GM10266 (cell line): ENCODE measurements at regions not wholly inside any gene's neighbourhood (a gene's known extent, or its start where the extent isn't known, plus 50 kb on each side); places are given as distances from the start of the nearest gene placed in this dataset.

ENCODE experiments used
- DNase-seq: peaks from one replicate; pipeline ENCODE4 v3.0.0; 2012; ENCODE audit errors: extremely low spot score
- CTCF ChIP-seq: IDR thresholded peaks from 2 replicates; pipeline ENCODE4 v1.5.1; 2012; ENCODE audit warnings: mild to moderate bottlenecking, low read depth; ENCODE audit not compliant: control insufficient read depth, insufficient read depth; ENCODE audit errors: missing control alignments

- TF ChIP-seq CTCF, result no peak
- no peak for DNase-seq
Measured at GRCh38 chr1:191579019-191579418, 579.2 kb upstream of the RGS18 start.

- no peak for TF ChIP-seq CTCF
- no peak for DNase-seq
Measured at GRCh38 chr1:191582169-191582568, 576.1 kb upstream of the RGS18 start.

GRCh38 chr1:191585095-191585494, 573.2 kb upstream of the RGS18 start:
- no peak for TF ChIP-seq CTCF
- DNase-seq, result no peak

GRCh38 chr1:191588905-191589304, 569.4 kb upstream of the RGS18 start:
- DNase-seq, result no peak
- no peak for TF ChIP-seq CTCF

GRCh38 chr1:191589536-191589935, 568.7 kb upstream of the RGS18 start:
- TF ChIP-seq CTCF, result no peak
- DNase-seq, result no peak

GRCh38 chr1:191590578-191590977, 567.7 kb upstream of the RGS18 start:
- no peak for TF ChIP-seq CTCF
- DNase-seq, result no peak

- no peak for TF ChIP-seq CTCF
- no peak for DNase-seq
Measured at GRCh38 chr1:191592039-191592438, 566.2 kb upstream of the RGS18 start.
